AG04450 (cell line): ENCODE measurements at regions not wholly inside any gene's neighbourhood (a gene's known extent, or its start where the extent isn't known, plus 50 kb on each side); places are given as distances from the start of the nearest gene placed in this dataset.

Source experiments
- CTCF ChIA-PET: fragments of 300-600, 350-600 bp; formaldehyde crosslinking; extraction: SDS; loops from one replicate; lab custom pipeline; 2022; ENCODE audit warnings: antibody characterized with exemption, inconsistent platforms; lab: Charles Lee
- POLR2A ChIA-PET: fragments of 350-600 bp; formaldehyde crosslinking; extraction: SDS; loops from one replicate; lab custom pipeline; 2021; ENCODE audit warnings: antibody characterized with exemption, inconsistent platforms; lab: Yijun Ruan, JAX
- DNase-seq: peaks from one replicate; pipeline ENCODE4 v3.0.0-alpha.2; 2011; ENCODE audit warnings: low read depth, low spot score
- H3K27ac ChIP-seq: one replicate; pipeline ENCODE4 v1.5.1; 2012; ENCODE audit warnings: low read depth, low read length, control low read depth
- H3K27me3 ChIP-seq: one replicate; pipeline ENCODE4 v1.6.0; 2012; ENCODE audit warnings: low read length; ENCODE audit not compliant: control insufficient read depth, insufficient read depth
- H3K4me3 ChIP-seq: 2 replicates; pipeline ENCODE4 v1.5.1; 2011; ENCODE audit warnings: mild to moderate bottlenecking, low read depth, low read length, control low read depth
- H3K9me3 ChIP-seq: 2 replicates; pipeline ENCODE4 v1.5.1; 2012; ENCODE audit warnings: low read length; ENCODE audit not compliant: control insufficient read depth, insufficient read depth
- TF ChIP-seq, protein P1 (sequence below): IDR thresholded peaks from 2 replicates; pipeline ENCODE4 v1.5.1; 2011; ENCODE audit warnings: low read depth, low read length, control low read depth, inconsistent platforms

GRCh38 chr15:47292638-47293190 lies 424.6 kb upstream of the SEMA6D start:
- Histone ChIP-seq H3K4me3 (no peak overlapping the region), H3K9me3 (no peaks in the 10 kb centered on the region), H3K27me3 (no peaks in the 10 kb centered on the region), H3K27ac (no peak overlapping the region)
- no peak for DNase-seq
- TF ChIP-seq, protein P1, sequence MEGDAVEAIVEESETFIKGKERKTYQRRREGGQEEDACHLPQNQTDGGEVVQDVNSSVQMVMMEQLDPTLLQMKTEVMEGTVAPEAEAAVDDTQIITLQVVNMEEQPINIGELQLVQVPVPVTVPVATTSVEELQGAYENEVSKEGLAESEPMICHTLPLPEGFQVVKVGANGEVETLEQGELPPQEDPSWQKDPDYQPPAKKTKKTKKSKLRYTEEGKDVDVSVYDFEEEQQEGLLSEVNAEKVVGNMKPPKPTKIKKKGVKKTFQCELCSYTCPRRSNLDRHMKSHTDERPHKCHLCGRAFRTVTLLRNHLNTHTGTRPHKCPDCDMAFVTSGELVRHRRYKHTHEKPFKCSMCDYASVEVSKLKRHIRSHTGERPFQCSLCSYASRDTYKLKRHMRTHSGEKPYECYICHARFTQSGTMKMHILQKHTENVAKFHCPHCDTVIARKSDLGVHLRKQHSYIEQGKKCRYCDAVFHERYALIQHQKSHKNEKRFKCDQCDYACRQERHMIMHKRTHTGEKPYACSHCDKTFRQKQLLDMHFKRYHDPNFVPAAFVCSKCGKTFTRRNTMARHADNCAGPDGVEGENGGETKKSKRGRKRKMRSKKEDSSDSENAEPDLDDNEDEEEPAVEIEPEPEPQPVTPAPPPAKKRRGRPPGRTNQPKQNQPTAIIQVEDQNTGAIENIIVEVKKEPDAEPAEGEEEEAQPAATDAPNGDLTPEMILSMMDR = no peak
- POLR2A ChIA-PET = no interaction called here
- CTCF ChIA-PET = no interaction called here

- CTCF ChIA-PET = no interaction called here
- TF ChIP-seq, protein P1 = no peak
- H3K27ac ChIP-seq = peak overlapping the region; percentile 54
- no peaks in the 10 kb centered on the region for H3K27me3 ChIP-seq
- no peaks in the 10 kb centered on the region for H3K9me3 ChIP-seq
- no peak overlapping the region for H3K4me3 ChIP-seq
- POLR2A ChIA-PET = no interaction called here
- peak; percentile 82 for DNase-seq
Measured at GRCh38 chr15:47293466-47294162, 423.7 kb upstream of the SEMA6D start.

DNA sequence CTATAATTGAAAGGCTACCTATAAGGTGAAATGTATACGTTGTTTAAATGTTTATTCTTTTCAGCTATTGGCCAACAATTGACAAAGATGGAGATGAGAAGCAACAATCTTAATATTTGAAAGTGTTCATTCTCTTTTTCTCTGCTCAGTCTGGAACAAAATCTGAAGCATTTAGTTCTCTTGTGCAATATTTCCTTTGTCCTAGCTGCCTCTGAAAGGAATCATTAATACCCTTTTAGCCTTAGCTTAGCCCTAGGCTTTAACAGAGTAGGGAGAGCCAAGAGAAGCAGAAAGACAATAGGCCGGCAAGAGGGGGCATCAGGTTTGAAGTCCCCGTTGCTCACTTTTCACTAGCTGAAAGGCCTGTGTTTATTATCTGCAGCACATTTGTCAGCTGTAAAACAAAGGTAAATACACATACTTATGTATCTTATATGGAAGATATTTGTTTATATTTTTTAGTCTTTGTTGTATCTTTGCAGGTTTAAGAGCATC lies 422.5 kb upstream of the SEMA6D start:
- no peak for DNase-seq
- H3K9me3 ChIP-seq = no peaks in the 10 kb centered on the region
- TF ChIP-seq, protein P1 = no peak
- H3K27me3 ChIP-seq = no peaks in the 10 kb centered on the region
- no peak overlapping the region for H3K27ac ChIP-seq
- CTCF ChIA-PET = interaction anchor here (1.2 kb wide), 1 partner anchor 1057 kb away, joined by 3 read pairs; no protein-coding TSS in a partner anchor
- POLR2A ChIA-PET = no interaction called here
- H3K4me3 ChIP-seq = no peak overlapping the region

DNA sequence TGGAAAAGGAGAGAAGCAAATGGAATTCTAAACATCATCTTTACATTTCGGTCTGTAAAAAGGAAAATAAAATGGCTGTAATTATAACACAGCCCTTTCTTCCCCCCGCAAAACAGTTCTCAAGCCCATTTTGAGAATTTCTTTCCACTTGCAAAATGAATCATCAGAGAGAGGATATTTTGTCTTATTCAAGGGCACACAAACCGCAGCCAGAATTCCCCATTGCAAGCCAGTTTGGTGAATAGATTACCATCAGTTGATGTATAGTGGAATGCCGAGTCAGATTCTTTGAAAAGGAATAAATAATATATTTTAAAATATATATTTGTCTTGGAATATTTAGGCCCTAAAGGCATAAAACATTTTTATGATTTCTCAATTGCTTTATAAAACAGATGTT lies 420.4 kb upstream of the SEMA6D start:
- TF ChIP-seq, protein P1 = no peak
- Histone ChIP-seq H3K27ac (no peak overlapping the region), H3K9me3 (no peaks in the 10 kb centered on the region), H3K27me3 (no peaks in the 10 kb centered on the region), H3K4me3 (no peak overlapping the region)
- ChIA-PET POLR2A (no interaction called here), CTCF (no interaction called here)
- no peak for DNase-seq

- ChIA-PET CTCF (interaction anchor here (1.2 kb wide), 1 partner anchor 11 kb away, joined by 3 read pairs; no protein-coding TSS in a partner anchor), POLR2A (no interaction called here)
- TF ChIP-seq, protein P1 = no peak
- H3K9me3 ChIP-seq = no peaks in the 10 kb centered on the region
- H3K27me3 ChIP-seq = no peaks in the 10 kb centered on the region
- no peak for DNase-seq
- no peak overlapping the region for H3K27ac ChIP-seq
- H3K4me3 ChIP-seq = no peak overlapping the region
Measured at GRCh38 chr15:47299846-47300434, 417.4 kb upstream of the SEMA6D start.
